ENCODE measurements at regions not wholly inside any gene's neighbourhood (a gene's known extent, or its start where the extent isn't known, plus 50 kb on each side); places are given as distances from the start of the nearest gene placed in this dataset.
"Not testable (repeated sequence)": the region's sequence is repeated elsewhere in the genome, so short reads cannot be mapped to it uniquely, and the experiment has no call there.

GRCh38 chr4:101655005-101655404 lies 135.5 kb upstream of the BANK1 start:
- no peaks in the 10 kb centered on the region for H3K36me3 ChIP-seq
- 46% methylated on average over 2 of the region's 2 CpGs for WGBS
- H3K4me1 ChIP-seq: peaks cover 17% of the 10 kb centered on the region
- H3K9me3 ChIP-seq: no peaks in the 10 kb centered on the region
- H3K4me3 ChIP-seq: no peak overlapping the region
- no peak for TF ChIP-seq CTCF (IDR thresholded peaks at IDR 0.05)
- TF ChIP-seq POLR2AphosphoS5 (IDR thresholded peaks at IDR 0.05): no peak
- no peak for TF ChIP-seq POLR2A (IDR thresholded peaks at IDR 0.05)
- H3K27ac ChIP-seq: no peak overlapping the region
- no peak for DNase-seq (ENCODE audit: low spot score in 2 of 2)
- H3K27me3 ChIP-seq: no peaks in the 10 kb centered on the region

- H3K27me3 ChIP-seq: no peaks in the 10 kb centered on the region
- TF ChIP-seq POLR2A (IDR thresholded peaks at IDR 0.05) (no peak), POLR2AphosphoS5 (IDR thresholded peaks at IDR 0.05) (no peak), EP300 (IDR thresholded peaks at IDR 0.05) (no peak)
- no peaks in the 10 kb centered on the region for H3K9me3 ChIP-seq
- 56% methylated on average over 3 of the region's 3 CpGs for WGBS
- no peak overlapping the region for H3K4me3 ChIP-seq
- H3K27ac ChIP-seq: no peak overlapping the region
- DNase-seq (ENCODE audit: low spot score in 2 of 2): no peak
- H3K4me1 ChIP-seq: peaks cover 43% of the 10 kb centered on the region
- no peaks in the 10 kb centered on the region for H3K36me3 ChIP-seq
These were observed 138.8 kb upstream of the BANK1 start for GRCh38 chr4:101651778-101652177.

- H3K27ac ChIP-seq: peak overlapping the region; percentile 58
- no peak for DNase-seq (ENCODE audit: low spot score in 2 of 2)
- H3K27me3 ChIP-seq: no peaks in the 10 kb centered on the region
- H3K4me3 ChIP-seq: no peak overlapping the region
- peaks cover 46% of the 10 kb centered on the region for H3K4me1 ChIP-seq
- H3K9me3 ChIP-seq: no peaks in the 10 kb centered on the region
- 40% methylated on average over 3 of the region's 3 CpGs for WGBS
- no peak for TF ChIP-seq EP300 (IDR thresholded peaks at IDR 0.05)
- TF ChIP-seq POLR2AphosphoS5 (IDR thresholded peaks at IDR 0.05): no peak
- TF ChIP-seq CTCF (IDR thresholded peaks at IDR 0.05): no peak
- no peak for TF ChIP-seq POLR2A (IDR thresholded peaks at IDR 0.05)
- H3K36me3 ChIP-seq: no peaks in the 10 kb centered on the region
These were observed 140.6 kb upstream of the BANK1 start for GRCh38 chr4:101649790-101650515.

- H3K36me3 ChIP-seq: no peaks in the 10 kb centered on the region
- TF ChIP-seq EP300 (IDR thresholded peaks at IDR 0.05): no peak
- no peak for TF ChIP-seq POLR2A (IDR thresholded peaks at IDR 0.05)
- H3K9me3 ChIP-seq: no peaks in the 10 kb centered on the region
- peak overlapping the region; percentile 54 for H3K27ac ChIP-seq
- peaks cover 50% of the 10 kb centered on the region for H3K4me1 ChIP-seq
- no peaks in the 10 kb centered on the region for H3K27me3 ChIP-seq
- no peak overlapping the region for H3K4me3 ChIP-seq
- DNase-seq (ENCODE audit: low spot score in 2 of 2): no peak
These were observed 142.9 kb upstream of the BANK1 start for GRCh38 chr4:101647710-101648034.

GRCh38 chr4:101644516-101644915 lies 146.0 kb upstream of the BANK1 start:
- Histone ChIP-seq H3K4me3 (no peak overlapping the region), H3K27ac (no peak overlapping the region), H3K36me3 (no peaks in the 10 kb centered on the region), H3K4me1 (peaks cover 43% of the 10 kb centered on the region), H3K27me3 (no peaks in the 10 kb centered on the region), H3K9me3 (no peaks in the 10 kb centered on the region)
- DNase-seq (ENCODE audit: low spot score in 2 of 2): no peak
- TF ChIP-seq POLR2A (IDR thresholded peaks at IDR 0.05) (no peak), CTCF (IDR thresholded peaks at IDR 0.05) (no peak), POLR2AphosphoS5 (IDR thresholded peaks at IDR 0.05) (no peak), EP300 (IDR thresholded peaks at IDR 0.05) (no peak)
- 100% methylated on average over 1 of the region's 1 CpG for WGBS

- peak overlapping the region; percentile 54 for H3K27ac ChIP-seq
- TF ChIP-seq POLR2A (IDR thresholded peaks at IDR 0.05) (no peak), EP300 (IDR thresholded peaks at IDR 0.05) (no peak), POLR2AphosphoS5 (IDR thresholded peaks at IDR 0.05) (peak in 1 of 3 donors; percentile 17), CTCF (IDR thresholded peaks at IDR 0.05) (no peak)
- no peak for DNase-seq (ENCODE audit: low spot score in 2 of 2)
- peaks cover 34% of the 10 kb centered on the region for H3K4me1 ChIP-seq
- no peaks in the 10 kb centered on the region for H3K36me3 ChIP-seq
- H3K27me3 ChIP-seq: no peaks in the 10 kb centered on the region
- no peaks in the 10 kb centered on the region for H3K9me3 ChIP-seq
- WGBS: 37% methylated on average over 2 of the region's 2 CpGs
- no peak overlapping the region for H3K4me3 ChIP-seq
These were observed 147.2 kb upstream of the BANK1 start for GRCh38 chr4:101643186-101643837.

- WGBS: 66% methylated on average over 3 of the region's 3 CpGs
These were observed 157.8 kb upstream of the BANK1 start for GRCh38 chr4:101632766-101633165.

More at GRCh38 chr4:101632766-101633165, 157.8 kb upstream of the BANK1 start:
- H3K36me3 ChIP-seq; H3K27ac ChIP-seq; H3K9me3 ChIP-seq; DNase-seq (ENCODE audit: low spot score in 2 of 2); H3K27me3 ChIP-seq; H3K4me1 ChIP-seq; H3K4me3 ChIP-seq: not testable (repeated sequence)

Measured in suprapubic skin (tissue), 4 donors.